ENCODE measurements at regions not wholly inside any gene's neighbourhood (a gene's known extent, or its start where the extent isn't known, plus 50 kb on each side); places are given as distances from the start of the nearest gene placed in this dataset.

DNA sequence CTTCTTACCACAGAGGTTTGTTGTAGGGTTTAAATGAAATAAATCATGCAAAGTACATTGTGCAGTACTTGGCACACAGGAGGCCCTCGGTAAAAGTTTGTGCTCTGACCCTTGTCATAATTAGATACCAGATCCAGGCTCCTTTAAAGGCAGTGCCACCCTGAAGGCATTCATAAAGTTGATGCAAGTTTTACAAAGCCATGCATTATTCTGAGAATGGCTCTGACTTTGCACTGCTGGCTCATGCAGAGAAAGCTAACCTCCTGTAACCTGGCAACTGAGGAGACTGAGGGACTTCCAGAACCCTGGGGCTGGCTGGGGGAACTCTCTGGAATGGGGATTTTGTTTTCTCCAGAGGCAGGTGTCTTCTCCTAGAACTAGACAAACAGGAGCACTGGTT is 570.9 kb downstream of the CCSER2 start:
- H2AK9ac ChIP-seq (replicated peaks; ENCODE audit: low read depth, low read length, poor library complexity) = no peak overlapping the region
- no peaks in the 10 kb centered on the region for H3K27me3 ChIP-seq (ENCODE audit: control insufficient read depth, insufficient read depth, low read length)
- BruUV-seq (replicated peaks) = no TSS peak
- DNase-seq = no peak
- H2AK5ac ChIP-seq (ENCODE audit: low read depth, low read length) = no peak overlapping the region
- H3K23ac ChIP-seq (ENCODE audit: low read depth, low read length) = no peak overlapping the region
- no peak overlapping the region for H3K56ac ChIP-seq (ENCODE audit: extremely low read depth, insufficient read depth, low read length)
- H2AFZ ChIP-seq (replicated peaks; ENCODE audit: low read length, poor library complexity) = no peak overlapping the region
- no peaks in the 10 kb centered on the region for H3K4me1 ChIP-seq (ENCODE audit: control insufficient read depth, insufficient read depth, low read length)
- no peak overlapping the region for H3K27ac ChIP-seq (ENCODE audit: insufficient read depth, low read length)
- in situ Hi-C loops (cut with MboI; ENCODE audit: low sequenced_read_pairs) = no loop called here
- H4K20me1 ChIP-seq (ENCODE audit: insufficient read depth, low read length) = no peaks in the 10 kb centered on the region
- H3K9ac ChIP-seq (ENCODE audit: low read depth, low read length) = no peak overlapping the region
- ChIA-PET POLR2A (ENCODE audit: unreplicated experiment) (no interaction called here), CTCF (no interaction called here)
- no peak overlapping the region for H3K4me3 ChIP-seq (ENCODE audit: insufficient read depth, low read depth, low read length)
- no peak overlapping the region for H2BK5ac ChIP-seq (ENCODE audit: low read depth, low read length, poor library complexity, severe bottlenecking)
- no peak overlapping the region for H3K14ac ChIP-seq (replicated peaks; ENCODE audit: low read depth, low read length)
- no peak overlapping the region for H3K18ac ChIP-seq (ENCODE audit: low read depth, low read length)
- TF ChIP-seq CEBPB (IDR thresholded peaks at IDR 0.05; ENCODE audit: low read depth, low read length) (no peak), MAFK (IDR thresholded peaks at IDR 0.05; ENCODE audit: low read depth, low read length) (no peak), NFE2L2 (IDR thresholded peaks at IDR 0.05; ENCODE audit: low read depth, low read length) (no peak), MAZ (IDR thresholded peaks at IDR 0.05; ENCODE audit: borderline replicate concordance, low read depth, low read length) (no peak), CHD1 (IDR thresholded peaks at IDR 0.05; ENCODE audit: low read depth, low read length) (no peak), RAD21 (IDR thresholded peaks at IDR 0.05; ENCODE audit: low read length) (no peak), BHLHE40 (IDR thresholded peaks at IDR 0.05; ENCODE audit: low read depth, low read length) (no peak), MXI1 (IDR thresholded peaks at IDR 0.05; ENCODE audit: borderline replicate concordance, low read depth, low read length) (no peak), RFX5 (IDR thresholded peaks at IDR 0.05; ENCODE audit: low read depth, low read length) (no peak), POLR2A (IDR thresholded peaks at IDR 0.05; ENCODE audit: low read depth, low read length) (no peak), SMC3 (IDR thresholded peaks at IDR 0.05; ENCODE audit: low read depth, low read length) (no peak), RCOR1 (IDR thresholded peaks at IDR 0.05; ENCODE audit: insufficient replicate concordance, low read length) (no peak), FOS (IDR thresholded peaks at IDR 0.05; ENCODE audit: low read depth, low read length) (no peak)
- TF ChIP-seq, protein P1, sequence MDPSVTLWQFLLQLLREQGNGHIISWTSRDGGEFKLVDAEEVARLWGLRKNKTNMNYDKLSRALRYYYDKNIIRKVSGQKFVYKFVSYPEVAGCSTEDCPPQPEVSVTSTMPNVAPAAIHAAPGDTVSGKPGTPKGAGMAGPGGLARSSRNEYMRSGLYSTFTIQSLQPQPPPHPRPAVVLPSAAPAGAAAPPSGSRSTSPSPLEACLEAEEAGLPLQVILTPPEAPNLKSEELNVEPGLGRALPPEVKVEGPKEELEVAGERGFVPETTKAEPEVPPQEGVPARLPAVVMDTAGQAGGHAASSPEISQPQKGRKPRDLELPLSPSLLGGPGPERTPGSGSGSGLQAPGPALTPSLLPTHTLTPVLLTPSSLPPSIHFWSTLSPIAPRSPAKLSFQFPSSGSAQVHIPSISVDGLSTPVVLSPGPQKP (IDR thresholded peaks at IDR 0.05; ENCODE audit: borderline replicate concordance, low read depth, low read length) = no peak
- TF ChIP-seq, protein P2, sequence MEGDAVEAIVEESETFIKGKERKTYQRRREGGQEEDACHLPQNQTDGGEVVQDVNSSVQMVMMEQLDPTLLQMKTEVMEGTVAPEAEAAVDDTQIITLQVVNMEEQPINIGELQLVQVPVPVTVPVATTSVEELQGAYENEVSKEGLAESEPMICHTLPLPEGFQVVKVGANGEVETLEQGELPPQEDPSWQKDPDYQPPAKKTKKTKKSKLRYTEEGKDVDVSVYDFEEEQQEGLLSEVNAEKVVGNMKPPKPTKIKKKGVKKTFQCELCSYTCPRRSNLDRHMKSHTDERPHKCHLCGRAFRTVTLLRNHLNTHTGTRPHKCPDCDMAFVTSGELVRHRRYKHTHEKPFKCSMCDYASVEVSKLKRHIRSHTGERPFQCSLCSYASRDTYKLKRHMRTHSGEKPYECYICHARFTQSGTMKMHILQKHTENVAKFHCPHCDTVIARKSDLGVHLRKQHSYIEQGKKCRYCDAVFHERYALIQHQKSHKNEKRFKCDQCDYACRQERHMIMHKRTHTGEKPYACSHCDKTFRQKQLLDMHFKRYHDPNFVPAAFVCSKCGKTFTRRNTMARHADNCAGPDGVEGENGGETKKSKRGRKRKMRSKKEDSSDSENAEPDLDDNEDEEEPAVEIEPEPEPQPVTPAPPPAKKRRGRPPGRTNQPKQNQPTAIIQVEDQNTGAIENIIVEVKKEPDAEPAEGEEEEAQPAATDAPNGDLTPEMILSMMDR (conservative IDR thresholded peaks at IDR 0.05; ENCODE audit: low read depth, low read length) = no peak
- TF ChIP-seq, protein P3, sequence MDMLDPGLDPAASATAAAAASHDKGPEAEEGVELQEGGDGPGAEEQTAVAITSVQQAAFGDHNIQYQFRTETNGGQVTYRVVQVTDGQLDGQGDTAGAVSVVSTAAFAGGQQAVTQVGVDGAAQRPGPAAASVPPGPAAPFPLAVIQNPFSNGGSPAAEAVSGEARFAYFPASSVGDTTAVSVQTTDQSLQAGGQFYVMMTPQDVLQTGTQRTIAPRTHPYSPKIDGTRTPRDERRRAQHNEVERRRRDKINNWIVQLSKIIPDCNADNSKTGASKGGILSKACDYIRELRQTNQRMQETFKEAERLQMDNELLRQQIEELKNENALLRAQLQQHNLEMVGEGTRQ (IDR thresholded peaks at IDR 0.05; ENCODE audit: low read depth, low read length) = no peak
- WGBS, 2 experiments (ENCODE audit: extremely low coverage in 2 of 2, insufficient read length in 1 of 2) = no CpG with 5 or more reads among the region's 1 CpG
- no peak overlapping the region for H4K8ac ChIP-seq (ENCODE audit: low read depth in 2 of 2, low read length in 2 of 2)
- no peak overlapping the region for H2BK20ac ChIP-seq (ENCODE audit: low read depth, low read length)
- H3K9me3 ChIP-seq (ENCODE audit: control insufficient read depth, insufficient read depth, low read length) = peaks cover 7% of the 10 kb centered on the region
- H2BK15ac ChIP-seq (ENCODE audit: low read depth, low read length) = no peak overlapping the region
- H3K9me1 ChIP-seq (ENCODE audit: insufficient read depth, low read length) = no peaks in the 10 kb centered on the region
- H2BK120ac ChIP-seq (ENCODE audit: low read depth, low read length) = no peak overlapping the region
- intact Hi-C loops (cut with micrococcal nuclease) = no loop called here
- no peak overlapping the region for H3K4ac ChIP-seq (ENCODE audit: low read depth, low read length)
- no peaks in the 10 kb centered on the region for H3K79me1 ChIP-seq (ENCODE audit: low read depth in 1 of 2, low read length in 2 of 2)
- no peak overlapping the region for H3K4me2 ChIP-seq (ENCODE audit: low read depth, low read length)
- ATAC-seq (ENCODE audit: low read depth) = no peak
- no peaks in the 10 kb centered on the region for H3K36me3 ChIP-seq (ENCODE audit: control insufficient read depth, insufficient read depth, low read length)
- dilution Hi-C loops (cut with HindIII; ENCODE audit: low sequenced_read_pairs, unreplicated experiment) = no loop called here
- no peak overlapping the region for H4K5ac ChIP-seq (ENCODE audit: low read depth, low read length)
- no peak overlapping the region for H4K91ac ChIP-seq (ENCODE audit: insufficient read depth, low read depth, low read length)
